Kidney glomerular epithelial cell (primary cell): ENCODE measurements at regions not wholly inside any gene's neighbourhood (a gene's known extent, or its start where the extent isn't known, plus 50 kb on each side); places are given as distances from the start of the nearest gene placed in this dataset.

Experiments
- DNase-seq: peaks from one replicate; lab custom pipeline; 2025; lab: John Stamatoyannopoulos, UW

DNA sequence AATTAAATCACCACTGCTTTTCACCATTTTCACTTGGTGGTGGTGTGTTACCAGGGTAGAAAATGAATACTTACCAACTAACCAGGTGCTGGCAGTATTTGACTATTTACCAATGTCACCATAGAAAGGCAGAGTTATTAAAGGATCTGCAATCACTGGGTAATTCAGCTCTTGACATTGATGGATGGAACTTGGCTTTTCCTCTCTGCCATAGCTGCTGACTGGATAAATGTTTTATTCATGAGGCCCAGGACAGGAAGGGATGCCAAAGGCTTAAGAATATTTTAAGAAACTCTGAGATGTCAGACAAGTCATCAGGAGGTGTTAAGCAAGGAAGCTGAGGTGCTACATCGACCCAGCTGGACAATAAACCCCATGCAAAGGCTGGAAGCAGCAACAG lies 495.5 kb upstream of the CFAP20DC start:
- DNase-seq, result no peak

DNA sequence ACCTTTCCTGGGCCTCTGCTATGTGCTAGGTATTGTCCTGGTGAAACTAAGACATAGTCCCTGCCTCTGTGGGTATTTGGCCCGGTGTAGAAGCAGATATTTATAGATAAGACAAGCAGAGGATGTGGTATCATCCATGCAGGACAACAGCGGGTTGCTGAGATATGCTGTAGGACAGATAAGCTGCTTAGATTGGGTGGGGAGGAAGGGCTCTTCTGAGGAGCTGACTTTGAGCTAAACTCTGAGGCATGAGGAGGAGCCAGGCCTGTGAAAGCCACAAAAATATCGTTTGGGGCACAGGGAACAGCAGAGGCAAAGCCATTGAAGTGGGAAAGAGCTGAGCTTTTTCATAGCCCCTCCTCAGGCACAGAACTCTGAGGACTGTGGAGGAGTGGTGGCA lies 492.5 kb upstream of the CFAP20DC start:
- no peak for DNase-seq

DNA sequence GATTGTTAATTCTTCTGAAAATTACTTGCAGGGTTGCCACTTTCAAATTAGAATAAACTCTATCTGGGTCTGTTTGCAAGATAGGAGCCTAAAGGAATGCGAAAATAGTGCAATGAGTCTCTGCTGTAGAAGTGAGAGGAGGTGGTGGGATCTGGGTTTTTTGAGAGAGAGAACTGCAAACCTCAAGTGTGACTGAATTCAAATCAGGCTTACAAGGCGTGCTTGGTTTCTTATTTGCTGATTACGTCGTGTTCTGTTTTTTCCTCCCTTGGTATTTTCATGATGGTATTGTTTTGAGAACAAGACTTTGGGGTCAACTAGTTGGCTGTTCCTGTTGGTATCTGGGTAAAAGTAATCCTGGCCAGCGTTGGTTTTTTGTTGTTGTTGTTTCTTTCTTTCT lies 490.9 kb upstream of the CFAP20DC start:
- DNase-seq, result no peak

DNA sequence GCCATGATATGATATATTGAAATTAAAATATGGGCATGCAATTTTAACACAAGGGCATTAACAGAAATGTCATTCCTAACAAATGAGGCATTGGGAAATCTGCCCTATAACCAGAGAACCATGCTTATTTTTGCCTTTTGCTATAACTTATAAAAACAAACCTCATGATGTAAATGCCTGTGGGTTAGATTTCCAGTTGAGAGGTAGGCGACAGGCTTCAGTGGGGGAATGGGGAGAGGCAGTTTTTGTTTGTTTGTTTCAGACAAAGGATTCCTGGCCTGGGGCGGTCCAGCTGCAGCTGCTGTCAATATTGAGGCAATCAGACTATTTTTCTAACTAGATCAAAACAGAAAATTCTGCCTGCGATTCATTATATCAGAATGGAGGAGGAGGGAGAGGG lies 490.4 kb upstream of the CFAP20DC start:
- no peak for DNase-seq

DNA sequence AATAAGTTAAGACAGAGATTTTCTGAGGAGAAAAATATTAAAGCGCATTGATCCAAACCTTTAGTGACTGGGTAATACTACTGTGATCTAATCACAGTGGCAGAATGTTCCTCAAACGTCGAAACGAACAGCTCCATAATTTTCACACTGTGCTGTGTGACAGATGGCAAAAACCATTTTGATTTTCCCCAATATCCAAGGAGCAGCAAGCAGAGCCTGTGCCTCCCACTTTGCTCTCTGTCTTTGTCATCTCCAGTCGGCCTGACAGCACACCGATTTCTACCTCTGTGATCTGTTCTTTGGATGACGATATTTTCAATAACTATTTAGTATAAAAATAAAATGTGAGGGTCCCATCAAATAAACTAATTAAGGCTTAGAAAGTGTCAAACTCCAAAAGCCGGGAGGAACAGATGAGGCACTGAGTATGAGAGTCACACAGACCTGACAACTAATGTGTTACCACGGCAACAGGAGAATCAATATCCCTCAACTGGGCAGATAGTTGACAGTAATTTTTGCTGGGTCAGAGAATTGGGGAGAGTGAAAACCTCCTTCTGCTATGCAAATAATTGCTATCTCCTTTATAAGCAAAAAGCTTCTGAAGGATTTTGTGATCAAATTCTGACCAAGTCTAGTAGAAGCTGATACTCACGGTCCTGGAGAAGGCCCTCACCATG lies 489.1 kb upstream of the CFAP20DC start:
- no peak for DNase-seq

DNA sequence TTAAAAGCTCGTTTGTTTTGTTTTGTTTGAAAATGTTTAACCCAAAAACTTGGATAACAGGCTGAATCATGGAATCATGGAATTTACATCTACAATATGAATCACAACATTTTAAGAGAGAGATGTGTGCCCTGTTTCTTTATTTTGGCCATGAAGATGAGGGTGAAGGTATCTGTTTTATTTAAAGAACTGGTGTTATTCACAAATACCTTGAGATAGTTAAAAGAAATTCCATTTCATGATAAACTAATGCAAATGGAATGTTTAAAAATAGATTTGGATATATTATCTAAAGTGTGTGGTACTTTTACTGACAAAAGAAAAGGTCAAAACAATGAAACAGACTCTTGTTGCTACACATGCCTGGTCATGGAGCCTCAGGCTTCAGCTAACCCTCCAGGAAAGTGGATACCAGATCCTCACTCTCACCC lies 486.0 kb upstream of the CFAP20DC start:
- DNase-seq, result peak; percentile 63

DNA sequence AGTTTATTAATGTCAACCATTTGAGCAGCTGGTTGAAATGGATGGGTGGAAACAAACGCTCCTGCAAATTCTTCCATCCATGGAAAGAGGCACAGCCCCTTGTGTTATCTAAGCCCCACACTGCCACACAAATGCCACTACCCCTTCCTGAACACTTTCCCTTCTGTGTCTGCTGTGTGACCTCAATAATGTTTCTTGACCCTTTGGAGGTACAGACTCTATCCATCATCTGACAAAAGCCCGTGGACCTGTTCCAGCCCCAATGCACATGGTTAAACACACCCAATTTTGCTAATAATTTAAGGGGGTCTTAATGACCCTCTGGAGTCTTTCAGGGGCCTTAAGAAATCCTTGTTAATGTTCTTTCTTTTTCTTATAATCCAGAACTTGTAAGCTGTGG lies 482.2 kb upstream of the CFAP20DC start:
- no peak for DNase-seq

DNA sequence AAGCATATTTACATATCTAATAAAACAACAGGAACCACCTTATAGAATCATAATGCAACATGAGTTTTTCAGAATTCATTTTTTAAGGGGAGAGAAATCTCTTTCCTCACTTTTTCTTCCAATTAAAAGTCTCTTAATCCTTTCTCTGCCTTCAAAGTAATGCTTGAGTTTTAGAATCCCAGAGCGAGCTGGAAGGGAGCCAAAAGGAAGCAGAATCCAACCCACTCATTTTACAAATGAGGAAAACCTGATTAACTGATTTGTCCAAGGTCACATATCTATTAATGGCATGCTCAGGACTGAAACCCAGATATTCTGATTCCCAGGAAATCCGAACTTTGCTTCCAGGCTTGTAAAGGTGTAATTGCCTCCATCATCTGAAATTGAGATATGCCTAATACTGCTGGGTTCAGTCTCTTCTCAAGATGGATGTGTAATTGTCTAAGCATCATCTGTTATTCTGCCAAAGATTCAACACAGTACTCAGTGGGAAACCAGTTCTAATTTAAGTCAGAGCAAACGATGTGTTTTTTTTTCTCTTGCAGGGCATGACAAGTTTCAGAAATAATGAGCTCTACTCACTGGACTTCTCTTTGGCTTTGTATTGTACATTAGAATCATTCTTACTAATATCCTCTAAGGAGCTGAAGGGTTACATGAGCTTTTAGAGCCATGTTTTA lies 481.4 kb upstream of the CFAP20DC start:
- no peak for DNase-seq

DNA sequence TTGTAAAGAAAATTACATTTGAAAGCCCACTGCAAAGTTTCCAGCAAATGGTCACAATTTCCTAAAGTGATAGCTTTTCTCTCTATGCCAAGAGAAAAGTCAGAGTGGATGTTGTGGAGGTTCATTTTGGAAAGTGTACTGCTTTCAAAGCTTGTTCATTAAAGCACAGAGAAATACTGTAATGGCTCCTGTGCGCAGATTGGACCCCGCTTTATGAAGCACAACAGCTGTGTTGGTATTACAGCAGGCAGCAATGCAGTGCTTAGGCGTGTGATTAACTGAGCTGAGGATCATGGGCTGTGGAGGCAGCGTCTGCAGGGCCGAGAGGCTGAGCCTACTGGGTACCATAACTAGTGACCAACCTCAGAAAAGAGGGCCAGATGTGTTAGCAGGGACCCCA lies 478.4 kb upstream of the CFAP20DC start:
- DNase-seq, result no peak

DNA sequence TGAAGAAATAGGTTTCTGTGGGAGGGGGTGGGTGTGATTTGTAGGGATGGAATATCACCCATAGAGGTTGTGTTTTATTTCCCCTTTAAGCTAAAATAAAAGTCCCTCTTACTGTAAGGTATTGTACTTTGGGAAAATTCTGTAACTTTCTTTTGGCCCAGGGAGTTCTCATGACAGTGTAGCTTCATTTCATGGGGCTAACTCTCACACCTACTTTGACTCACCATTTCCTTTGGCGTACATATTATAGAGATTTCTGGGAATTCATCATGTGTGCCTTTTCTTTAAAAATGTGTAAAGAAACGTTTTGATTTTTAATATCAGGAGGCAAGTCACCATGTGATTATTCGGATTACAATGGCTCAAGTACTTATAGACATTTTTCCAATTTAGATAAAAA lies 477.7 kb upstream of the CFAP20DC start:
- DNase-seq, result no peak

DNA sequence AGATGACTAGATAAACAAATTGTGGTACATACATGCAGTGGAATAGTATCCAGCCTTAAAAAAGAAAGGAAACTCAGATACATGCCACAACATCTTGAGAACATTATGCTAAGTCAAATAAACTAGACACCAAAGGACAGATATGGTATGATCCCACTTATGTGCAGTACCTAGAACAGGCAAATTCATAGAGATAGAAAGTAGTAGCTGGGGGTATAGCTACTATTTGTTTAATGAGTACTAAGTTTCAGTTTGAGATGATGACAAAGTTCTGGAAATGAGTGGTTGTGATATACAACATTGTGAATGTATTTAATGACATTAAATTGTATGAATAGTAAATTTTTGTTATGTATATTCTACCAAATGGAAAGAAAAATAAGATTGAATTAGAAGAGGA lies 477.2 kb upstream of the CFAP20DC start:
- DNase-seq, result no peak

DNA sequence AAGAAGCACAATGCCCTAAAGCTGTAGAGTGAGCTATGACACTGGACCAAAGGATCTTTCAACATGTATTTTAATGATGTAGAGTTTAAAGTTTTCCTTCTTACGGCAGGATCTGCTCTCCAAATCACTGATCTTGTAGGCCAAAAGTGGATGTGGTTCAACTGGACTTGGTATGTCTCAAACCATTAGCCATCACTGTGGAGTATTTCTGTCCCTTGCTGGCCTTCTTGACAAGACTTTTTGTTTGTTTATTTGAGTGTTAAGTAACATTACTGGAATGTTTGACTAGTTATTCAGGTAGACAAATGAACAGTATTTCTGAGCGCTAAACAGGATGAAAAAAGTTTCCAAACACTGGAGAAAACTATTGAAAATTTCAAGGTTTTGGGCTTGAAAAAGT lies 472.7 kb upstream of the CFAP20DC start:
- no peak for DNase-seq

DNA sequence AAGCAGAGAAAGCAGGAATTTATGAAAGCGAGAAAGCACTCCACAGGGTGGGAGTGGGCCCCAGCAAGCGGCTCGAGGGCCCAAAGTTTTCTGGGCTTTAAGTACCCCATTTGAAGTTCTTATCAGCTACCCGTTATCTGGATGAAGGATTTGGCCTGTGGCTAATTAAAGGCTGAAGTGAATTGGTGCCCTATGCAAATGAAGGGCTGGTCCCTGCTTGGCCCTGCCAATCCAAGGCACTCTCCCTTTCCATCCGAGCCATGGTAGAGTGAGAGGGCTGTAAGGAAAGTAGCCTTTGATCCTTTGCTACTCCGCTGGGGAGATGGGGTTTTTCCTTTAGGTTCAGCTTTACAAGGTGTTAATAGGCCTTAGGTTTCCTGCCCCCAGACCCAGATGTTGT lies 469.3 kb upstream of the CFAP20DC start:
- DNase-seq, result no peak

DNA sequence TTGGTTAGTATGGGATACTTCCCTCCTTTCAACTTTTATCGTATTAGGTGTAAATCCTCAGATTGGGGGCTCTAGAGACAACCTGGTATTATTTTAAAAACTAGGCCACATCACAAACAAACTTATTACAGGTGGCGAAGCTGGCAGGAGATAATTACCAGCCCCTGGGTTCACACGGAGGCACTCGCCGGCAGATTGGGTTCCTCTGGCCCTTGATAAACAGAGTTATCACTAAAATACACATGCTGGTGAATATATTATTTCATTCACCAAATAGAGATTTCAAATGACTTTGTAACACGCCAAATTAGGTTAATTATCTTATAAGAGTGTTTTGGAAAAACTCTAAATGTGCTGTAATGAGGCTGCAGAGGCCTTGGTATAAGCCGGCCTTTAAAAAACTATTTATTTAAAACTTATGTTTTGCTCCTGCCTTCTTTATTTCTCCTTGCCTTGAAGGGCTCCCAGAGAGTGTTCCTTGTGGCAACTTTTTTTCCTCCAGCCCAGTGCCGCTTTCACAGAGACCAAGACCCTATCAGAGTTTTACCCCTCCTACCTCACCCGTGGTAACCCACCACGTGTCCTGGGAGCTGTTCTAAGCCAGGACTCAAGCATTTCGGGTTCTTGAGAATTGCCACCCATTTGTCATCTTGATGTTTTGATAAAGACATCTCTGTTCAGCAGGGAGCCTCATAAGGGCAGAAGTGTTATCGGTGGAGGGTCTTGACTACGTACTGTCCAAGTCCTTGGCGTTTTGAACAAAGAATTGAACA lies 468.6 kb upstream of the CFAP20DC start:
- no peak for DNase-seq

DNA sequence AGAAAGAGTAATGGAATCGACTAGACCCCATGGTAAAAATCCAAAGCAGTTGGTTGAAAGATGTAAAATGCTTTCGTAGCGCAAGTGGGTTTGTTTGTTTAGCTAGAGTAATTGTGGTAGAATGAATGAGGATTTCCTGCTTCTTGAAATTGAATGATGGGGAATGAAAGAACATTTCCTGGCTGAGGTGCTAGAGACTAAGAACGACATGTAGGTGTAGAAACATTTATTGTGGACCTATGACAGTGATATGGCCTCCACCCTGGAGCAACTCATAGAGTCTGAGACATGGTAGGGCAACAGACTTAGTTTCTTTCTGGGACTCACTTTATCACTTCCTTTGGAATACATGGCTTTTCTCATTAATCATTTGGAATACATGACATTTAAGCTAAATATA lies 467.6 kb upstream of the CFAP20DC start:
- no peak for DNase-seq

DNA sequence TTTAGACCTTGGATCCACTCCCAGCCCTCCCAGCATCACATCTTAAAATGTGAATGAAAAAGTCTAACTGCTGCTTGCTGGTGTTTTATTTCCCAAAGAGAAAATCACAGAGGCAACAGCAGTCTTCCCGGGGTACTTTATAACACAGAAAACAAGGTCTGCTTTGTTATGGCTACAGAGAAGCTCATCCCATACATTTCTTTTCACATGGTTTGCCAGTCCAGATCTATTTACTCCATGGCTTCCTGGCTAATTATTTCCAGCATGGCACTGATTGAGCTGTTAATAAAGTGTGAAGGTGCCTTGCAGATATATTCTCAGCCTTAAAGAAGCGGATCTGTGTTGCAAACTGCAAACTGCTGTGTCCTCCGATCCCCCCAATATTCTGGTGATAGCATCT lies 466.1 kb upstream of the CFAP20DC start:
- no peak for DNase-seq

DNA sequence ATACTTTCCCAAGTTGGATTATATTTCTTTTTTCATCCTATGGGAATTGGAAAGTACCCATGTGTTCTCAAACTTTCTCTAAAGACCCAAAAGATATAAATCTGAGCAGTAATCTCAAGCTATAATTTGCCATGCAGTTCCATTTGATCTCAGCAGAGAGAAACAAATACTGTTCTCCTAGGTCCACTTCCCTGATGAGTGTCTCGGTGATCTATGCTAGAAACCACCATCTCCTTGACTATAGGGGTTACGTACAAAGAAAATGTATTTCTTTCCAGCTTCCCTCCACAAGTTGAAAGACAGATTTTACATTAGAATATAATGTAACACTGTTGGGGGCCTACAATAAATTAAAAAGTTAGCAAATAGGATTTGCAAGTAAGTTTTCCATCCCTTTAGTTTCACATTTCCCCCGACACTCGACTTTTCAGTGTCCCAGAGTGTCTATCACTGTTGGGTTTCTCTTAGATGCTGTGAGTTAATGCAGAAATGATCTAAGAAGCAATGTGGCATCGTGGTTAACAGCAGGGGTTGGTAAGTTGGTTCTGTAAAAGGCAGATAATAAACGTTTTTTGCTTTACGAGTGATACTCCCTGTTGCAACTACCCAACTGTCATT lies 465.1 kb upstream of the CFAP20DC start:
- DNase-seq, result no peak

DNA sequence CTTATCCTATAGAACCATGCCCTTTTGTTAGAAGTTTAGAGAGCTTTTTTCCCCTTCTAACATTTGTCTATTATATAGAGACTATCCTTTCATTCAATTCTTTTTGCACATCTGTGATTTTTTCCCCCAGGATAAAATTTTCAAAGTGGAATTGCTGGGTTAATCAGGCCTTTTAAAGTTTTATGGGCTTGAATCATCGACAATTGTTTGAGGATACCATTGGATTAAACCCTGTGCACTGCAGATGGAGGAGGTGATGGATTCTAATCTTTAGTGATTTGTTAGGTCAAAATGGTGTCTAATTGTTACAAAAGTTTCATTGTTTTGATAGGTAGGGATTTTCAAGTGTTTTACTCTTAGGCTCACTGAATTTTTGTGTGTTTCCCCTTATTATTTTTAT lies 463.7 kb upstream of the CFAP20DC start:
- no peak for DNase-seq

DNA sequence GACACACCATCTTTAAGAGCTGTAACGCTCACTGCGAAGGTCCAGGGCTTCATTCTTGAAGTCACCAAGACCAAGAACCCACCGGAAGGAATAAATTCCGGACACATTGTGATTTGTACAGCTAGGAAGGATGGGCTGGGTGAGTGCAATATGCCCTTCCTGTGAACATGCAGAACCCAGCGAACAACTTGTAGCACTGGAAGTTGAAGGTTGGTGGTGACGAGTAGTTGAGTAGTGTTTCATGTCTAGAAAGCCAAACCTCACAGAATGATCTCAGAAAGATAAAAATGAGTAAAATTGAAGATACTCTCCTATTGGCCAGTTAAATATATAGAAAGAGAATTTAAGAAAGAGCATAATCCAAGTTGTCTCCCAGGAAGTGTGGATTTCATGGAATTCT lies 462.2 kb upstream of the CFAP20DC start:
- DNase-seq, result no peak

DNA sequence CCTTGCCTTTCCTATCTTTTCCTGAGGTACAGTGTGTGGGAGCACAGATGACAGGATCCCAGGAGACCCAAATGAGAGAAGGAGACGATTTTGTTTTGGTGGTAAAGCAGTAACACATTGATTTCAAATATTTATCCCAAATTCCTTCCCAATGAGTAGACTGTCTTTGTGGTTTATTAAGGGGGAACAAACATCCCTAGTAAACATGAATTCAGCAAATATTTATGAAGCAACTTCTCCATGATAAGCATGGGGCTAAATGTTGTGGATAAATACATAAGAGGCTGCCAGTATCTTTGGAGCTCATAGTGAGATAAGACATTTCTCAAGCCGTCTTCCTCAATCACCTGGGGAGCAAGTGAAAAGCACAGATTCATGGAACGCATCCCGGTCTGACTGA lies 460.8 kb upstream of the CFAP20DC start:
- DNase-seq, result no peak

DNA sequence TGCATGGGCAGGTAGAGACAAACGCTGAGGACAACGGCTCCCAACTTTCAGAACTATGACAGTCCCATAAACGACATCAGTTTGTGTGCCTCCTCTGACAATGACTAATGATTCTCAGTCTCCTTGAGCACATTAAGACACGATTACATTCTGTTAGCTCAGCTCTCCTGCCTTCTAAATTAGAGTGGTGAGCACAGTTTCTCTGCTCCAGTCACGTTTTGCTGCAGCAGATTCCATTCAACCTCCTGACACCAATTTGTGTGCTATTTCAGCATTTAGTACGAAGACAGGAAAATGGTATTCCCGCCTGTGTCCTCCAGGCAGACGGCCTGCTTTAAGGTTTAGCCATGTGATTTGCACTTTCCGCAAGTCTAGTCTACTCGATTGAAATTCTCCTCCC lies 458.4 kb upstream of the CFAP20DC start:
- DNase-seq, result no peak

DNA sequence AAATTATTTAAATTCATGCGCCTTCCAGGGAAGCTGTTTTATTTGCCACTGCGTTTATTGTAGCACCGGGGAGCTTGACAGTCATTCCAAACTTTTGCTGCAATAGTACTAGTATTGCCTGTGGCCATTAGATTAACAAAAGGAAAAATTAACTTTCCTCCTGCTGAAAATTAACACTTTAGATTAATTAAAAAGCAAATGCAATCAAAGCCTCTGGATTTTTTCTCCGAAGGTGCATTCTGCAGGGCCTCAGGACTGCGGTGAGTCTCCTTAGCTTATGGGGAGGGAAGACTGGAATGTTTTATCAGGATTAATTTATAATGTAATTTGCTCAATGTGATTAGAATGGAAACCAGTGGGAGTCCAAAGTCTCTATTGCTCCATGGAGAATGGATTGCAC lies 456.4 kb upstream of the CFAP20DC start:
- DNase-seq, result no peak

DNA sequence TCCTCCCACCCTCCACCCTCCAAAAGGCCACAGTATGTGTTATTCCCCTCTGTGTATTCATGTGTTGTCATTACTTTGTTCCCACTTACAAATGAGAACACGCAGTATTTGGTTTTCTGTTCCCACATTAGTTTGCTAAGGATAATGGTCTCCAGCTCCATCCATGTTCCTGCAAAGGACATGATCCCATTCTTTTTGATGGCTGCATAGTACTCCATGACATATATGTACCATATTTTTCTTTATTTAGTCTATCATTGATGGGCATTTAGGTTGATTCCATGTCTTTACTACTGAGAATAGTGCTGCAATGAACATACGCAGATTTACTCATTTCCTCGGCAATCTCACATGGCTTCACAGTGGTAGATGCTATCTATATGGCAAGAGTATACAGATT lies 453.6 kb upstream of the CFAP20DC start:
- no peak for DNase-seq
